NCI-H345 treated with DMSO at 0.1 percent for 48 hours (cell line): ENCODE measurements at regions not wholly inside any gene's neighbourhood (a gene's known extent, or its start where the extent isn't known, plus 50 kb on each side); places are given as distances from the start of the nearest gene placed in this dataset.
"Not testable (repeated sequence)": the region's sequence is repeated elsewhere in the genome, so short reads cannot be mapped to it uniquely, and the experiment has no call there.

ENCODE experiments used
- DNase-seq: peaks from one replicate; lab custom pipeline; 2025; ENCODE audit not compliant: unreplicated experiment; lab: John Stamatoyannopoulos, UW

DNA sequence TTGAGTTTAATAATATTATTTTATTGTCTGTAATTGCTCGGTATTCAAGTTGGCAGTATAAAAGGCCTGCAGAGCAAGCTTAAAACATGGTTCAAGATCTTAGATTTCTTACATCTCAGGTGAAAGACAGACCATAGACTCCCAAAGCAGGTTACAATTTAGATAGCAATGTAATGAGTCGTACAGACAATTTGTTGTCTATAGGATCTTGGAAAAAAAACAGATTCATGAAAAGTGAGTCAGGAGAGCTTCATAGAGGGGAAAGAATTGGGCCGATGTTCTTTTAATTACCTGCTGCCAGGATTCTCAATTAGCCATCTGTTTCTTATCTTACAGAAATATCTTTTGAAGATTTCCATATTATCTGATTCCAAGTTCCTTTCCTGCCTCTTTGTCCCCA lies 111.5 kb upstream of the IKBKE start:
- not testable (repeated sequence) for DNase-seq

DNA sequence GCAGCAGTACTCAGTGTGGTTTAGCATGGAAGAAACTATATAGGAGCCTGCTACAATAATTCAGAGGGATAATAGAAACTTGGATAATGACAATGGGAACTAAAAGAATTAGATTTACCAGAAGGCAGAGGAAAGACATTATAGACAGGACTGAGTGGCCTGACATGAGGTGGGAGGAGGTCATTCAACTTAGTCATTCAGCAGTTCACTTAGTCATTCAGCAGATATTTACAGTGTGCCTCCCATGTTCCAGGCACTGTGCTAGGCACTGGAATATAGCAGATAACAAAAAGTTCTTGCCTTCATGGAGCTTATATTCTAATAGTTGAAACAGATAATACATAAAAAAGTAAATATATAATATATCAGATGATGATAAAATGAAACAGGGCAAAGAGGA lies 110.9 kb upstream of the IKBKE start:
- not testable (repeated sequence) for DNase-seq

DNA sequence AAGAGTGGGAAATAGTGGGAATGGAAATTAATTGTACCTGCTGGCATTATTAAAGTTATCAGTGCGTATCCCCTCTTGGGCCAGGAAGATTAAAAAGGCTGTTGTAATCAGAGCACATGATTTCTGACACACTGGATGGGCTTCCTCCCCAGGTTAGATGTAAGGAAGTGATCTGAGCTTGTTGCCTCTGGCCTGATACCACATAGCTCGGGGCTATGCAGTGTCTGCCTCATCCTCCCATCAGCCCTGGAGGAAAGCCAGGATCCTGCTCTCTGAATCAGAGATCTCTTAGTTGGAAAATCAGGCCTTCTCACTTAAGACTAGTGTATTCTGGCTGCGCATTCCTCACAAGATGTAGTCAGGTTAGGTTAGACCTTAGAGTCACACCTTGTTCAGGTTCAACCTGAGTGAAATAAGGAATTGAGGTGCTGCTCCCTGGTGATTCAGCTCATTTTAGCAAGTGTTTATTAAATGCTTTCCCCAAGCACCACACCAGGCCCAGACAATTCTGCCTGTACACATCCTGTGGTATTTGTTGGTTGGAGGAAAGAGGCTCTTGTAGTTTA lies 108.2 kb upstream of the IKBKE start:
- not testable (repeated sequence) for DNase-seq

DNA sequence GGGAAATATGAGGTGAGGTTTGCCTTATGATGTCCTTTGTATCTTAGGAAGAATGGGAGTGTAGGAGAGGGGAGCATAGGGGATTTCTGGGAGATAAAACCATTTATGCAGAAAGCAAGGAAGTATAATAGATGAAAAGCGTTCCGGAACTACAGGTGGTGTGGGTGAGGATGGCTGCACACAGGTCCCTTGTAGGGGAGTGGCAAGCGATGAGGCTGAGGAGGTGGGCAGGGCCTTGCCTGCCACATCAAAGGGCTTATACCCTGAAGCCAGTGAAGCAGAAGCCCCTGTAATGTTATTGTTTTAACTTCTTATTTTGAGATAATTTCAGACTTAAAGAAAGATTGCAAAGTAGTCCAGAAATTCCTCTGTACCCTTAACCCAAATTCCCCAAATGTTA lies 107.3 kb upstream of the IKBKE start:
- DNase-seq, result not testable (repeated sequence)

DNA sequence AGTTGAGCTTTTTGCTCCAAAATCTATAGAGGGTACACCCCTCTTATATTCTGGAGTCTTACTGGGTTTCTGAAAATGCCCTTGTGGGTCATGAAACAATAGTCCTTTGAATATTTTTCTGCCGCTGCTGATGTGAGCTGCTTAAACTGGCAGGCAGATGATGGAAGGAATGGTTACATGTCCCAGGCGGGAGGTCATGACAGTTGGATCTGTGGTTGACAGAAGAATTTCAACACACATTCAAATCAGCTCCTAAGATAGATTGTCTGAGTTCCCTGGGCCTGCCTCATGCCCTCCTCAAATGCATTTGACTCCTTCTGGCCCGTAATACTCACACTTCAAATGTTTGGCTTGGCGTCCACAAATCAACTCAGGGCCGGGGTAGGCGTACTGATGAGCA lies 105.0 kb upstream of the IKBKE start:
- not testable (repeated sequence) for DNase-seq

DNA sequence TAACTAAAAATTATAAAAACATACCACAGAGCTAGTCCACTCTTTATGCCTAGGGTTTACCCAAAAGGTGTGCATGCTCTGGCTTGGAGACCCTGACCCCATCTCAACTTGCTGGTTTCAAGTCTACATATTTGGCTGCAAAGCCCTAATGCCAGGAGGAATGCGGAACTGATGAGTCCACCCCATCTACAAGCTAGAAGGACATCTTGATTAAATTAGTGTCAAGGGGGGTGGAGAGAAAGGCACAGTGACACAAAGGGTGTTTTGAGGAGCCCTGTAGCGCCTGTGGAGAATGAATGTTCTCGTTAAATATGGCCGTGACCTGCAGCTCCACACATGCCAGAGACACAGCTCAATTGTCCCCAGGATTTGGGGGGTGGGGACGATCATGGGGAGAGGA lies 104.1 kb upstream of the IKBKE start:
- not testable (repeated sequence) for DNase-seq

DNA sequence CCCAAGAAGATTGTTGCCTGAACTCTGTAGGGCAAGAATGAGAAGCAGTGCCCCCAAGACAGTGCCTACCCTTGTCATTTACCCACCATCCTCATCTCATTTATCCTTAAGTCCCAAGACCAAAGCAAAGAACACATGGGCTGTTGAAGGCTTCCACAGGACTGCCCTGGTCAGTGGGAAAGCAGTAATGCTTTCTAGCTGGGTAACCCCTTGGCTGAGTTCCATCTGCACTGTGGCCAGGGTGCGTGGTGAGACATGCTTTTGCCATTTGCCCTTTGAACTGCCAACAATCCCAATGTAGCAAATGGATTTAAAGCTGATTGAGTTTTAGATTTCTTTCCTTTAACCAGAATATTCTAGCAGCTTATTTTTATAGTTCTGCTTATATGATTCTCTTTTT lies 103.5 kb upstream of the IKBKE start:
- not testable (repeated sequence) for DNase-seq

DNA sequence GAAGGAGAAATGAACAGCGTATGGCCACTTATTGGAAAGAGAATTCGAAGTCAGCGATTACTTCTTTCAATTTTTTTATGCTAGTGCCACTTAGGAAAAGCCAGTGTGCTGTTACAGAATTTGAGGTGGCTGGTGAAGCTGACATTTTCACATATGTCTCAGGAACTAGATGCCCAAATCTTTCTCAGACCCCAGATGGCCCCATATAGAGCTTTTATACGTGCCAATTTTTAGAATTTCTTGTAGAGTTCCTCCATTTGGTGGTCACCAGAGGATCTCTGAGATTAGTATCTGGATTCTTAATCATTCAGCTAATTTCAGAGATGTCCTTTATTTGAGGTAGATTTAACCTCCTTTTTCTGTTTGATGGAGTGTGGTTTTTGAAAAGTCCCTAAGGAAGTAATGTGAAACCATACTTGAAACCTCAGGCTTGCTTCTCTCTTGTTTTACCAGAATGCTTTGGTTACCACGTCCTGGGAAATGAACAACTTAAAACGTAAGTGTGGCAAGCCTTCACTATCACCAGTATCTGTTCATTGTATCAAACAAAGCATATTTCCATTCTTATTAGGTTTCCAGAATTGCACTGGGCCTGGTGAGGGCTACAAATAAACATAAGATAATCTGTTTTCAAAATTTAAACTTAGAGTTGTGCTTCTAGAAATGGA lies 102.2 kb upstream of the IKBKE start:
- not testable (repeated sequence) for DNase-seq

DNA sequence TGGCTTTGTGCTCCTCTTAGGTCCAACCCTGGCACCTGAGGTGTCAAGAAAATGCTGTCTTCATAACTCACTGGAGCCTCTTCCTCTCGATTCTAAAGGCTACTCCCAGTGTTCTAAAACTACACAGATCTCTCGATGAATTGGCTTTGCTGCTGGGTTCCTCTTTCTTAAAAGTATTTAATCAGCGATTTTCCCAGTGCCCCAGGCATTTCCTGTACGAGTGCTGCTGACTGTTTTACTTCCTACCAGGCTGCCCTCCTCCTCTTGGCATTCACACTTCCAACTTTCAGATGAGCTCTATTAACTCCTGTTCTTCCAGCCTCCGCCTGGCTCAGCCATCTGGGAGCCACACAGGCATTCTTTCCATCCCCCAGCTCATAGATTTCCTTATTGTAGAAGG lies 95.6 kb upstream of the IKBKE start:
- DNase-seq, result not testable (repeated sequence)

DNA sequence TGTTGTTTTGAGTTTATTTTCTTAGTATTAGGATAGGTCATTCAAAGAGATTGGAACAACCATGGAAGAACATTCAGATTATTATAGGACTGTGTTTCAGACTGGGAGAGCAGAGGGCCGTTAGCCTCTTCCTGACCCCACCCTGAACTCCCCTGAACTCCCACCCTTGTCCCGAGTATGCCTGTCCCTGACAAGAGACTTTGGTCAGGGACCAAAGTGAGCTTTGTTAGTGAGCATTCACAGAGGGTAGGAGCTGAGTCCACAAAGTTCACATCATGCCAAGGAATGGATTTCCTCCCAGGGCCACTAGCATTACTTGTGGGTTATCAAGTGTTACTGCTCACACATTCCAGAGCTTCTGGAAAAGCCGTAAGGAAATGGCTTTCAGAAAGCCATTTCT lies 94.7 kb upstream of the IKBKE start:
- DNase-seq, result not testable (repeated sequence)

DNA sequence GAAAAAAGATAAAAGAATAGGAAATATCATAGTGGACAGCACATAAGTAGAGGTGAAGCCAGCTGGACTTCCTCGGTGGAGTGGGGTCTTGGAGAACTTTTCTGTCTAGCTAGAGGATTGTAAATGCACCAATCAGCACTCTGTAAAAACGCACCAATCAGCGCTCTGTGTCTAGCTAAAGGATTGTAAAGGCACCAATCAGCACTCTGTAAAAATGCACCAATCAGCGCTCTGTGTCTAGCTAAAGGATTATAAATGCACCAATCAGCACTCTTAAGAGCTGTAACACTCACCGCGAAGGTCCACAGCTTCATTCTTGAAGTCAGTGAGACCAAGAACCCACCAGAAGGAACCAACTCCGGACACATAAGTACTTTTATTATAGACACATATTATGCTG lies 91.8 kb upstream of the IKBKE start:
- not testable (repeated sequence) for DNase-seq

DNA sequence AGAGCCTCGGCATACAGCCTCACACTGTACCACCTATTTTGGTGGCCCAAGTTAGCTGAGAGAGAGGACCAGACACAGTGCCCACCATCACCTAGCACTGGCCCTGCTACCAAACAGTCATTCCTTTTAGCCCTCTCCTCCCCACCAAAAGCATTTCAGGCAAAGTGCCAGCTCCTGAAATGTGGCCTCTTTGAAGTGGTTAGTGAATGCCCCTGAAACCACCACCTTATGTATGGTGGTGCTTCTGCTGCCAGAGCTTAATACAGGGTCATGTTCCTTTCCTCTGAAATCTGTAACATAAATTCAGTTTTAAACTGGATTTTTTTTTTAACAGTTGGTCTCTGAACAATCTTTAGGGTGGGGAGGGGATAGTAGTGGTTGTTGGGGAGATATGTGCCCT lies 91.0 kb upstream of the IKBKE start:
- DNase-seq, result not testable (repeated sequence)

DNA sequence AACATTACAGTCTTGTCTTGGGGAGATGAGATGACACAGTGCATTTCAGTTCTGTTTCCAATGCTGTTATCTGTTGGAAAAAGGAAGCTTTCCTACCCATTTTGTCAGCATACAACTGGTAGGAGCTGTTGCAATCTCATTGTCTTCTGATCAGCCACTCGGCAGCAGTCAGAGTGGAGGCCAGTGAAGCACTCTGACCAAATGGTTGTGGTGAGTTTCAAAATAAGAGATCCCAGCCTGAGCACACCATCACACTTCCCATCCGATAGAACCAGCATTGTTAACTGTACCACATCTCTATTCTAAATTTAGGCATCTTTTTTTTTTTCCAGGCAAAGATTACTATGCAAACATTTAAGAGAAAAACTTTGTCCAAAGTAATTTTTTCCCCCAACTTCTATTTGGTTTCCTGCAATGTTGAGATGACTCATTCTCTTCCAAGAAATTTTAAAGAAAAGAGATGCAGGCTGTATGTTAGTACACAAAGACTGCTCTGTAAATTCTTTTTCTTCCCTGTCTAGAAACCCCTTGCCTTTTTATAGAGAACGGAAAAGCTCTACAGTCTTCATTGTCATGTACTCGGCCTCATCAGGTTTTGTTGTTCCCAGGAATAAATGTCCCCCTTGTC lies 90.0 kb upstream of the IKBKE start:
- not testable (repeated sequence) for DNase-seq

DNA sequence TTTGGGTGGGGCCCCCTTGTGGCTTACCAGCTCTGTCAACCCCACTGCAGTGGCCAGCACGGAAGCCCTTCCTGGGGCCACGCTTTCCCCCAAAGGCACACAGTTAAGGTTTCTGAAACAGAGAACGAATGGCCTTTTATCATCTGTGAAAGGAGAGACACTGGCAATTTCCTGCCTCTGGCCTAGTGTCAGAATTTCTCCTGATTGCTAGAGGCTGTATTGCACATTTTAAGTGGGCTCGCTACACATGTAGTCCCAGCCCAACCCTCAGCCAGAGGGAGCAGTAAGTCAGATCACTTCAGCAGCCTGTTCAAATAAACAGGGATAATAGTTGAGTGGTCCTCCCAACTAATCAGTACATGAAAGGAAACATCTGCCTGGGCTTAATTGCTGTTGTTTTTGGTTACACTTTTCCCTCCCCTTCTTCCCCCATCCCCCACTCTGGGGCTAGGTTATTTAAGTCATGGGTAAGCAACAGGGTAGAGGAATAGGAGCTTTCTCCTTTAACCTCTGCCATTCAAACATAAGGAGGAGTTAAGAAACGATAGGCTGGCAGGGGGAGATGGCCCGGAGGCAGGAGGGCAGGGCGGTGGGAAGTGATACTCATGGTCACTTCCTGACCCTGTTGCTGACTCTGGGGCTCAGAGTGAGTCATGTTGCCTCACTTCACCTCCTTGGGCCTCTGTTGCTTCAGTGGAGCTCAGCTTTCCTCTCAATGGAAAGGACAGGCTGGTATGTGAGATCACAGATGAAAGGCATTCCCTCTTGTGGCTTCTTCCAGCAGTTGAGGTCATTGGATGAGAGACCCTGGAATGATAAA lies 89.3 kb upstream of the IKBKE start:
- DNase-seq, result peak; percentile 1

DNA sequence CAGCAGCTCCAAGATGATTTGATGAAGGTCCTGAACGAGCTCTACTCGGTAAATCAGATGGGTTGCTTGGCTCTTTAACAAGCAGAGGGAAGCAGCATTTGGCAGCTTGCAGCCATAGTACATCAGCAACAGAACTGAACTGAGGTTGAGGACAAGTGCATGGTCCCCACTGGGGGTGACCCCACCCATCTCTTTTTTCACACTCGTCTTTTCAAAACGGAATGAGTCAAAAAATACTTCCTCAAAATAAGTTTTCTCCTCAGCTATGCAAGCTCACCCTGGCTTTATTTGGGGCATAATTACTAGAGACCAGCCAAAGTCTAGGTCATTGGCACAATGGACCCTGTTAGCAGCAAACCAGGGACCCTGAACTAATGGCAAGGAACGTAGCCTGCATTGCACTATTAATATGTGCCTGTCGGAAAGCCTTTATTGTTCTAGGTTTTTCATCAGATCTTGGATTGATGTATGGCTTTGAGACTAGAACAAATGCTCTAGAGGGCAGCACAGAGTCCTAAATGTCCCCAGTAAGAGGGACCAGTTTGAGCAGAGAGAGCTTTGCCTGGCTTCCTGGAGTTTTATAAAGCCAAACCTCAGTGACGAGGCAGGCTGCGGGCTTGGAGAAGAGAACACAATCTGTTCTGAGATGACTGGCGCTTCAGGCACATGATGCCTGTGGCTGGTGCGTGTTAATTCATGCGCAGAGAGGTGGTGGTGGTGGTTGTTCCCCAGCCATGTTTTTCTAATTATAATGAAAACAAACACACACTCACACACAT lies 86.1 kb upstream of the IKBKE start:
- not testable (repeated sequence) for DNase-seq

DNA sequence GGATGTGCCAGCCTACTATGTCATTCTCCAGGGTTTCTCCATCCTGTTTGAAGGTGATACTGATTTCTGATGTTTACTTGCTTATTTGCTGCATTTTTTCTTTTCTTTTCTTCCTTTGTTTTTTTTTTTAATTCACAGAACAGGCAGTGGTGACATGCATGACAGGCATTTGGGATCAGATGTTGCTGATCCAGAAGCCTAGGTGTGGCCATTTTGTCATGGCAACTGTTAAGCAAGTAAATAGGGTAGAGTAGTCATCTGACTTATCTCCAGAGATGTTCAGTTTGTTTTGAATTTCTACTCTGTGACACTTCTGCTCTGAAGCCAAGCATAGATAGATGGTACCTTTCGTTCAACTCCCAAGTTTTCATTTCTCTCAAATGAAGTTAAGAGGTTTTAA lies 85.4 kb upstream of the IKBKE start:
- not testable (repeated sequence) for DNase-seq

DNA sequence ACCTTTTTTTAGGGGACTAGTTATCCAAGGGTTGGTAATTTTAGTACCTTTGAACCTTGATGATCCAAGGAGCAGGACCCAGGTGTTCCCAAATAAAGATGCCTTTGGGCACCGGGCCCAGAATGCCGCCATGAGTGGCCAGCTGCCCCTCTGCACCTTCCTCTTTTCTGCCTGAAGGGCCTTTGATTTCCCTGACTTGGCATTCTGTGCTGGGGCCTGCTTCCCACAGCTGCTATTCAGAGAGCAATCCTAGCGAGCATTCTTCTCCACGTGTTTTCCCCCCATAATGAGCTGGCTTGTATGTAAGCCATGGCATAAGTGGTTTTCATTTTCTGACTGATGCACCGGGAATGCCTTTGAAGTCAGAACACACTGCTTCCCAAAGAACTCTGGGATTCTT lies 82.6 kb upstream of the IKBKE start:
- not testable (repeated sequence) for DNase-seq

DNA sequence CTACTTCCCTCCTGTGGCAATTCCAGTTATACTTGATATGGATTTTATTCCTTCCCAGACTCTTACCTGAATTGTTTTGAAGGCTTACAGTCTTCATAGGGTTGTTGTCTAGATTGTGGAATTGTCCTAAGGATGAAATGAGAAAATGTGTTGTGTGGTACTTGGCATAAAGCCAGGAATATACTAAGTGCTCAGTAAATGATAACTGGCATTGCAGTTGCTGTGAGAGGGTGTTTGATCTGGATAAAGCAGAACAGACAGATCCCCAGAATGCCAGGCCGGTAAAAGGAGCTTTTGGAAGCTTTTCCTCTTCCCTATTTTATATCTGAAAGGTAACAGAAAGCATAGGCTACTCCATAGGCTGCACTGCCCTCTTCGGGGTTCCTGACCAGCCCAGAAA lies 78.4 kb upstream of the IKBKE start:
- DNase-seq, result not testable (repeated sequence)

DNA sequence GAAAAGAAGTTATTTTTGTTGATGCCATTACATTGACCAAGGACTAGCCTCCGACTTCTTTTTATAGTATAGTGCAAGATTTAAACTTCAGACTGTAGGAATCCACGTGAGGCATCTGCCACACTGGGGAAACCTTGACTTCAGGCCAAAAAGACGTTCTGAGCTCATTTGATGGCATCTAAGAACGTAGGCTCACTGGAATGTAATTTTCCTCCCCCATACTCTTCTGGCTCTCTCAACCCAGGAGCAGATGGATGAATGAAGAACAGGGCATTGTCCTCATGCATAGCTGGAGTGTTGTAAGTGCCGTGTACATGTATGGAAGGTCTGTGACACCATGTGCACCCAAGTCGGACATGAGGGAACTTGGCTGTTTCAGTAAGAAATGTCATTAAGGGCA lies 72.8 kb upstream of the IKBKE start:
- DNase-seq, result not testable (repeated sequence)

DNA sequence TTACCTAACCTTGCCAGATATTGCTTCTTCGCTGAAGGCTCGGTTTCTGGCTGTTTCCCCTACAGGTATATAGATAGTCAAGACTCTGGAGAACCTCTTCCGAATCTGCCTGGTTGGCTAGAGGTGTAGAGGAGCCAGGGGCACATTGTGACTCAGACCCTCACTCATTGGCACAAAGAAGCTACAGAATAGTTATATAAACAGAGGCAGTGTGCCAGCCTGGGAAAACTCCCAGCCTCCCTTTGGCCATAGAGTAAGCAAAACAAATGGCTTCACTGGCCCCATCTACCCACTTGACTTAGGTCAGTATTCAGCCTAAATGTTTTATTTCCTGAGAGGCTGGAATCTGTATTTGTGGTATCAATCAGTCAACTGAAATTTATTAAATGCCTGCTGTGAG lies 72.0 kb upstream of the IKBKE start:
- not testable (repeated sequence) for DNase-seq
